Mucosa of gallbladder (tissue), 1 donor: ENCODE measurements at regions not wholly inside any gene's neighbourhood (a gene's known extent, or its start where the extent isn't known, plus 50 kb on each side); places are given as distances from the start of the nearest gene placed in this dataset.
"Not testable (repeated sequence)": the region's sequence is repeated elsewhere in the genome, so short reads cannot be mapped to it uniquely, and the experiment has no call there.

ENCODE experiments used
- DNase-seq: peaks from one replicate; pipeline ENCODE4 v3.0.0-alpha.2; 2020; ENCODE audit warnings: low spot score
- donor health status: DM: no; HTN: no; CAD: no.

DNA sequence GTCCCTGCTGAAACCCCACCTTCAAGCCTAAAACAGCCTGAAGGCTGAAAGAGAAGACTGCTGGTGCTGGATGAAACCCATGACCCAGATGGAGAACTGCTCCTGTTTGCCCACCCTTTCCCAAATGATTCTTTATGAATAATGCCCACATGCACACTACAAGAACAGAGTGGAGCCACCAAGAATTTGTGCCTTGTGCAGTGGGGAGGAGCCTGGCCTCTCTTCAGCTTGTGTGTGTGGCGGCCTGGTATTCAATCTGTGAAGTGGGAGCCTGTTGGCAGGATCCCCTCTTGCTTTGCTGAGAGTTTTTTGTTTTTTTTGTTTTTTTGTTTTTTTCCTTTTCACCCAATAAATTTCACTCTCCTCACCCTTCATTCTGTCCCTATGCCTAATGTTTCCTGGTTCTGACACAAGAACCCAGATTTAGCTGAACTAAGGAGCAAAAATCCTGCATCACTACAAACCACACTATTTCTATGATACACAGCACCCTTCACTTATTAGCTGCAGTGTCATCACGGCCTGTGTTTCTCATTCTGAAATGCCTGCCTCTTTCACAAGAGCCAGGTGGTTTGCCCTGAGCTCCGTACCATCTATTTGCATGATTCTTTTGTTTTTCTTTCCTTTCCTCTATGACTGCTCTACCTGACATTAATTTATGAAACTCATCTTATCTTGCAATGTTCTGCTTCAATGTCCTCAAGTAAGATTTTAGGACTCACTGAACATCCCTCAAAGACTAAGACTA is 585.5 kb upstream of the ATXN7L3B start:
- DNase-seq = no peak

- no peak for DNase-seq
Measured at GRCh38 chr12:73964641-73965040, 573.0 kb upstream of the ATXN7L3B start.

GRCh38 chr12:73973486-73973885 is 564.1 kb upstream of the ATXN7L3B start:
- DNase-seq = no peak

- DNase-seq = no peak
Measured at GRCh38 chr12:73984552-73984951, 553.1 kb upstream of the ATXN7L3B start.

DNA sequence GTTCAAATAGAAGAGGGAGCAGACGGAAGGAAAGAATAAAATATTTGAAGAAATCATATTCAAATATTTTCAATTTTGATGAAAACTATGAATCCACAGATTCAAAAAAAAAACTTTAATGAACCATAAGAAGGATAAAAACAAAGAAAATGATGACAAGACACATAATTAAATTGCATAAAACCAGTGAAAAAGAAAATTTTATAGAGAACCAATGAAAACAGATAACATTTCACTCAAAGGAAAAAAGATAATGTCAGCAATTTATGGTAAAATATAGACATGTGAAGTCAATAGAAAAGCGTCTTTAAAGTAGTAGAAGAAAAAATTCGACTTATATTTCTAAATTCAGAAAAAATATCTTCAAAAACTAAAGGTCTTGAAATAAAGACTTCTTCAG is 546.5 kb upstream of the ATXN7L3B start:
- no peak for DNase-seq

DNA sequence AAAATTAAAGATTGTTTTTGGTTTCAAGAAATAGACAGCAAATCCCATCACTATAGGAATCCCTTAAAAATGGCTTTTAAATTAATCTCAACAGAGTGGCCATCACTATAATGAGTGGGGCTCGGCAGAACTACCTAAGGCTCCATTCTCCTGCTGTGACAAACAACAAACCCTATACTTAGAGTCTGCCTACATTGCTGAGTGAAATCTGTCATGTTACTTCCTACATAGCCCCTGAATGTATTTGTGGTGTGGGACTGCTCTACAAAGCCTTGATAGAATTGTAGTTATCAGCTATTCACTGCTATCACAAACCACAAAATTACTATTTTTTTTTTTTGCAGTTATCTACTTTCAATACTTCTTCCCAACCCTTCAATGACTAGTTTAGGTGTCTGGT is 538.7 kb upstream of the ATXN7L3B start:
- no peak for DNase-seq

GRCh38 chr12:74015118-74015517 is 522.5 kb upstream of the ATXN7L3B start:
- DNase-seq = no peak

- DNase-seq = not testable (repeated sequence)
Measured at GRCh38 chr12:74016324-74016723, 521.3 kb upstream of the ATXN7L3B start.

DNA sequence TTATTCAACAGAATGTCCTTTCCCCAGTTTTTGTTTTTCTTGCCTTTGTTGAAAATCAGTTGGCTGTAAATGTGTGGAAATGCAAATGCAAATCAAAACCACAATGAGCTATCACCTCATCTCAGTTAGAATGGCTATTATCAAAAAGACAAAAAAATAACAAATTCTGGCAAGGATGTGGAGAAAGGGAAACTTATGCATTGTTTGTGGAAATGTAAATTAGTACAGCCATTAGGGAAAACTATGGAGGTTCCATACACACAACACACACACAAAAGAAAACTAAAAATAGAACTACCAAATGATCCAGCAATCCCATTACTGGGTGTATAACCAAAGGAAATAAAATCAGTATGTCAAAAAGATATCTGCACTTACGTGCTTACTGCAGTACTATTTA is 518.8 kb upstream of the ATXN7L3B start:
- no peak for DNase-seq

DNA sequence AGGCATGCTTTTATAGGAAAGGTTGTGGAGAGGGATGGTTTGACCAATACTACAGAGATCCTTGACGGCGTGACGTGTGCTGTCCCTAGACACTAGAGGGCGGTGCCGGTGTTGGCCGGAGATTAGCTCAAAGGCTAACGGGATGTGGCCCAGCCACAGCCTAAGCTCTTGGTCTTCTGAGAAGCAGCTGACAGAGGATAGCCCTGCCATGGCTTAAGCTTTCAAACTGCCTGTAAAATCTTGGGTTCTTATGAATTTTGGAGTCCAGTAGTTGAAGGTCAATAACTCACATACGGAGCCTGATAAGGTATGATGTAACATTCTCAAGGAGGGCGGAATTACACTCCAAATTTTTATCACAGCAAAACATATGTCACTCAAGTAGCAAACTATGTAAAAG is 515.7 kb upstream of the ATXN7L3B start:
- DNase-seq = peak; percentile 34

DNA sequence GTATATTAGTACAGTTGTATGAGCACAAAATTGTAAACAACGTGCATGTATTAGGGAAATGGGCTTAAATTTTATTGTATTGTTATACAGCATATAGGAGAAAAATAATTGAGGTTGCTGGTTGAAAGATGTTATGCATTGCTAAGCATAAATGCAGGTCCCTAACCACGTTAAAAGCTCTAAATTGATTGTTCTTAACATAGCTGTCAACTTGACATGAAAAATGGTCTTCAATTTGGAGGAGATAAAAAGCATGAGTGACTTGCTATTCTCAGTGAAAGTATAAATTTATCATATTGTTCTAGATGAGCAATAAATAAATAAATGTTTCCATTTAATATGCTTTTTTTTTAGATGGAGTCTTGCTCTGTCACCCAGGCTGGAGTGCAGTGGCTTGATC is 506.6 kb upstream of the ATXN7L3B start:
- no peak for DNase-seq

GRCh38 chr12:74033531-74033930 is 504.1 kb upstream of the ATXN7L3B start:
- no peak for DNase-seq

GRCh38 chr12:74039138-74039537 is 498.5 kb upstream of the ATXN7L3B start:
- not testable (repeated sequence) for DNase-seq

DNA sequence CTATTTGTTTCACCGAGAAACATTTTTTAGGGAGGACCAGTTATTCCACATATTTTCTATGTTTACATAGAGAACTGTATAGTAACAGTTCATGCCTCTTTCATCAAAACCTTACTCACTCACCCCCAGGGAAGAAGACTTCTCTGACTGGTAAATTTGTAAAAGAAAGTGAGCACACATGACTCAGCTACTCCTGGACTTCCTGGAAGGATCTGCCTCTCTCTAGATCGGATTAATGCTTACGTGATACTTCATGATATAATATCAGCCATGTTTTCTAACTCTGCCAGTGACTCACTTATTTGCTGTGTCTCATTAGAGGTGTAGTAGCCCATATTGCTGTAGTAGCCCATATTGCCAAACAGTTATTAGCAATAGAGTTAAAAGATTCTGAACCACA is 494.3 kb upstream of the ATXN7L3B start:
- no peak for DNase-seq

DNA sequence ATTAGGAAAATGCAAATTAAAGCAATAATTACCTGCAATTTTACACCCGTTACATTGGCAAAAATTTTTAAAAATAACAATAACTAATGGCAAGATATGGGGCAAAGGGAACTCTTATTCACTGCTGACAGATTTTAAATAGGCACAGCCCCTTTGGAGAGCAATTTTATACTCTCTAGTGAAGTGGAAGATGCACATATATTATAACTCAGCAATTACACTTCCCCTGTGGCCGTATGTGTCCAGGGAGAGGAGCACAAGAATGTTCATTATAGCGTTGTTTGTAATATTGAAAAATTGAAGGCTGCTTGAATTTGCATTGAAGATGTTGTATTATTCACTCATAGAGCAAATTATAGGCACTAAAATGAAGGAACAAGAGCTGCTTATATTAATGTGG is 488.3 kb upstream of the ATXN7L3B start:
- DNase-seq = no peak

DNA sequence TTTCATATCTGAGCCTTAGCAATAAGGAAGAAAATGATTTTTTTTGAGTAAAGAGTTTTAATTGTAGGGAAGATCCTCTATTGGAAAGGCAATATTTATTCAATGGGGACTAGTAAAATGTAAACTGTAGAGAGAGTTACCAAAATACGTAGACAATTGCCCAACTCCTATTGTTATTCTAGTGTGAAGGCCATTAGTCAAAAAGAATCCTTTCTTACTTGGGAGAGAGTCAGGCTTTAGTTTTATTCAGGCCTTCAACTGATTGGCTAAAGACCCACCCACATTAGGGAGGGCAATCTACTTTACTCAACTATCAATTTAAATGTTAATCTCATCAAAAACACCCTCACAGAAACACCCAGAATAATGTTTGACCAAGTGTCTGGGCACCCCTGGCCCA is 485.8 kb upstream of the ATXN7L3B start:
- no peak for DNase-seq

GRCh38 chr12:74066476-74066875 is 471.2 kb upstream of the ATXN7L3B start:
- no peak for DNase-seq

- no peak for DNase-seq
Measured at GRCh38 chr12:74071182-74071581, 466.5 kb upstream of the ATXN7L3B start.

DNA sequence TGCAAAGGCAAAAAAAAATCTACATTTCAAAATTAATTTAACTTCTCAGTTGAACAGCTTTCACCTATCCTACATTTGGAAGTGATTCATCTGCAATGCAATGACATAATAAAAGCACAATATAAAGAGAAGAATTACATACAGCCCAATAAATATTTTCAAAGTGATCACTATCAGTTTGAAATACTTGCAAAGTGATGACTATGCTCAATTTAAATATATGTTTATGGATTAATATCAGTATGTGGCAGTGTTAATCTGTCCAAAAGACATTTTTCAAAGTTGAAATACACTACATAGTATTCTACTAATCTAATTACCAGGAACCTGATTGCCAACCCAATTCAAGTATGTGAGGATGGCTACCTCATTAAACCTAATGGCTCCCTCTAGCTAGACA is 460.7 kb upstream of the ATXN7L3B start:
- no peak for DNase-seq

DNA sequence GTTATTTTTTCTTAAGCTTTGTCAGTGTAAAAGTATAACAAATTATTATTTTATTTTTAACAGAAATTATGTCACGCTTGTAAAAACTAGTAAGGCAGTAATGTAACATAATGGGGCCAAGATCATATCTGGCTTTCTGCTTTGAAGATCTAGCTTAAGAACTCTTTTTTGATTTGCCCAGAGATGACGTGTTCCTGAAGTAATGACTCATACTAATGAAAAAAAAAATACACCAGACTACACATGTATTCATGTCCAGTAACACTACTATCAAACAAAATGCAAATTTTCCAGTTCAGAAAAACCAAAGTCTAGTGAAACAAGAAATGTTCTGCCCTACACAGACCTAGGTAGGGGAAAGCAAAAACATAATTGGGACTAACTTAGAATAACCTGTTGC is 432.2 kb upstream of the ATXN7L3B start:
- DNase-seq = no peak

DNA sequence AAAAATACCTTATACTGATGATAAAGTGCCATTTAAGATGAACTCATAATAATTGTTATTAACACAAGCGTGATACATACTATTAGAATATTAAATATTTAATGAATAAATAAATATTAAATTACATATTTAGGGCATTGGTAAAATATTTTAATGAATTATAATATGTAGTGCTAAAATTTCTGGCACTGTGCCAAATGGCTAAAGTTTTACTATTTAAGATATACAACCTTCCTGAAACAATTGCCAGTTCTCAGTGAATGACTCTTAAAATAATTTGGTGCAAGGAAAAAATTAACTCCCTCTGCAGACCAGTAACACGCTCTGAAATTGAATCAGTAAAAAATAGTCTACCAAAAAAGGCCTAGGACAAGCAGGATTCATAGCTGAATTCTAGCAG is 428.9 kb upstream of the ATXN7L3B start:
- DNase-seq = no peak

- no peak for DNase-seq
Measured at GRCh38 chr12:74111688-74112360, 425.8 kb upstream of the ATXN7L3B start.

DNA sequence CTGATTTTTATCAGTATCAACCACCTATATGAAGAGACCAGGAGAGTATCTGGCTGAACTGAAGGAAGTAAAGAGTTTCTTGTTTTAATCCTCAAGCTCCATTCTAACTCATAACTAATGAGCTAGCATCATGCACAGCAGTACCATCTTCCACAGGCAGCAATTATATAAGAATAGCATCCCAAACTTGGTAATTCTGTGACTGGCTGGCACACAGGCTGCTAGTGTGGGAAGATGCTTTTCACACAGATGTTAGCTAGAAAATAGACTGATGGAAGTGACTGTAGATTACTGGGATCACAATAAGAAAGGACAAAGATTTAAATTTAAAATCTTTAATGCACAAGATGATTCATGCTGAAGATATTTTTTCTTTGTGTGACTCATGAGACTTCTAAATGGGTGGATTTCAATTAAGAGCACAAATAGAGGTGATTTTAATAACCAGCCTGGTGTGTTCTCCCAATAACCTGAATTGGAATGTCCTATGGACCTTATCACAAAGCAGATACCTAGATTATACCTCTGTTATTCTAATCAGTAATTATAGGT is 417.7 kb upstream of the ATXN7L3B start:
- no peak for DNase-seq
